ENCODE measurements at regions not wholly inside any gene's neighbourhood (a gene's known extent, or its start where the extent isn't known, plus 50 kb on each side); places are given as distances from the start of the nearest gene placed in this dataset.

GRCh38 chr7:25789701-25790640 is 362.0 kb upstream of the NFE2L3 start:
- in situ Hi-C loops (cut with HindIII; ENCODE audit: low sequenced_read_pairs): no loop called here

DNA sequence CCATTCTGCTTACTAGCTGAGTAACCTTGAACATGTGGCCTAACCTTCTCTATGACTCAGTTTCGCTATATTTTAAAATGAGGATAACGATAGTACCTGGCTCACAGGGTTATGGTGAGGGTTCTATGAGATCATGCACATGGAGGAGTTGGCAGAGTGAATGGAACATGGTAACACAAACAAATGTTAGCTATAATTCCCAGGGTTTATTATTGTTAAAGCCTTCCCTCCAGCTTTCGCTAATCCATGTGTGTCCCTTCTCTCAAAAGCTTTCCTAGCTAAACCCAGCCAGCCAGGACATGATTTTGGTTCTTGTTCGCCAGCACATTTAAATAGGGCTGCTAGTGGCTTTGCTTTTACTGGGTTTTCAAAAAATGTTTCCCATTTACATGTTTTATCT is 361.0 kb upstream of the NFE2L3 start:
- in situ Hi-C loops (cut with HindIII; ENCODE audit: low sequenced_read_pairs): no loop called here

GRCh38 chr7:25792586-25792985 is 359.4 kb upstream of the NFE2L3 start:
- in situ Hi-C loops (cut with HindIII; ENCODE audit: low sequenced_read_pairs): no loop called here

DNA sequence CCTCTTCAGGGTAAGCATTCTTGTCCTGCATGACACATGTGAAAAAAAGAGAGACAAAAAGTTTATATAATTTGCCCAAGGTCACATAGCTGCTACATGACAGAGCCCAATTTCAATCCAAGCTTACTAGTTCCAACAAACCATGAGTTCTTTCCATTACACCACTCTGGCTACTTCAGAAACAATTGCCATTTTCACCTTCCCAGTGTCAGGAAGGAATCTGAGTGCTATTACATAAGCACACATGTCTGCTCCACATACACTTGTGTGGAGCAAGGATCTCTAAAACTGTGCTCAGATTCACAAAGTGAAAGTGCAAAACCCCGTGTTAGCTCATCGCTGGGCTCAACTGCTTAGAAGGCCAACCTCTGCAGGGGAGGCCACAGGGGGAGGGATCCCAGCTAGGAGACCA is 356.2 kb upstream of the NFE2L3 start:
- in situ Hi-C loops (cut with HindIII; ENCODE audit: low sequenced_read_pairs): no loop called here

GRCh38 chr7:25798344-25798743 is 353.7 kb upstream of the NFE2L3 start:
- in situ Hi-C loops (cut with HindIII; ENCODE audit: low sequenced_read_pairs): no loop called here

DNA sequence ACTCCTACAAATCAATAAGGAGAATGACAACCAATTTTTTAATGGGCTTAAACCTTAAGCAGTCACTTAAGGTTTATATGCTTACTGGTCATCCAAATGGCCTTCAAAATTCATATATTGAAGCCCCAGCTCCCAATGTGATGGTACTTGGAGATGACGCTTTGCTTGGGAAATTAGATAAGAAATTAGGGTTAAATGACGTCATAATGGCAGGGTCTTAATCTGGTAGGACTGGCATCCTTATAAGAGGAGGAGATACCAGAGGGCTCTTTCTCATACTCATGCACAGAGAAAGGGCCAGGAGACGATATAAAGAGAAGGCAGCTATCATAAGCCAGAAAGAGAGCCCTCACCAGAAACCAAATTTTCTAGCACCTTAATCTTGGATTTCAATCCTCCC is 350.8 kb upstream of the NFE2L3 start:
- in situ Hi-C loops (cut with HindIII; ENCODE audit: low sequenced_read_pairs): no loop called here

GRCh38 chr7:25802057-25802456 is 349.9 kb upstream of the NFE2L3 start:
- in situ Hi-C loops (cut with HindIII; ENCODE audit: low sequenced_read_pairs): no loop called here

- in situ Hi-C loops (cut with HindIII; ENCODE audit: low sequenced_read_pairs): no loop called here
These were observed 349.5 kb upstream of the NFE2L3 start for GRCh38 chr7:25802473-25802872.

DNA sequence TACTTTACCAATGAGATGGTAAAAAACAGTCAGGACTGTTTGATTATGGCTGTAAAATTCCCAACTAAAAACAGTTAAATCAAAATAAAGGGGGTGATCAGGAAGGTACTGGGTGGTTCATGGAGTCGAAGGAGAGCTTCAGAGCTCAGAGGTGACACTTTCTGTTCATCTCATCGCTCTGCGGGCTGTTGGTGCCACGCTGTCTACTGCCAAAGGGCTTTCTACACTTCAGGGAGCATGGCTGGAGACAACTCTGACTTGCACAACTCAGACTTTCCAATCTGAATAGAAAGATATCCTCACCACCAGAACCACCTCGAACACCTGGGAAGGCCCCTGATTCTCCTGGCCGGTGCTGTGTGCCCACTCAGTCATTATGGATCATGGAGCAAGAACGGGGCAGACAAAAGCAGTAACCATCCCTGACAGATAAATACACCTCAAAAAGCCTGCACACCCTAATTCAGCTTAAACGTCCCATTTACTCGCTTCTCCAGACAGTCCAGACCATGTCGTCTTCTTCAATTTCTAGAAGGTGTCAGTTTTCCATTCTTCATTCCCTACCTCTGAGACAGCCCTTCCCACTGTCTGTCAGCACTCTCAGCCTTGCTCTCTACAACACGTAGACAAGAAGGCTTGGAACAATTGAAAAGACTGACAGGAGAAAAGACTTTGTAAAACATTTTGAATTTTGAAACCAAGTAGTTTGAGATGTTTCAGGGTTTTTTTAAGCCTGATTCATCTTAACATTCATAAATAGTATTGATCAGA is 348.7 kb upstream of the NFE2L3 start:
- in situ Hi-C loops (cut with HindIII; ENCODE audit: low sequenced_read_pairs): no loop called here

- in situ Hi-C loops (cut with HindIII; ENCODE audit: low sequenced_read_pairs): no loop called here
These were observed 347.8 kb upstream of the NFE2L3 start for GRCh38 chr7:25804154-25804553.

- in situ Hi-C loops (cut with HindIII; ENCODE audit: low sequenced_read_pairs): no loop called here
These were observed 346.8 kb upstream of the NFE2L3 start for GRCh38 chr7:25805027-25805687.

DNA sequence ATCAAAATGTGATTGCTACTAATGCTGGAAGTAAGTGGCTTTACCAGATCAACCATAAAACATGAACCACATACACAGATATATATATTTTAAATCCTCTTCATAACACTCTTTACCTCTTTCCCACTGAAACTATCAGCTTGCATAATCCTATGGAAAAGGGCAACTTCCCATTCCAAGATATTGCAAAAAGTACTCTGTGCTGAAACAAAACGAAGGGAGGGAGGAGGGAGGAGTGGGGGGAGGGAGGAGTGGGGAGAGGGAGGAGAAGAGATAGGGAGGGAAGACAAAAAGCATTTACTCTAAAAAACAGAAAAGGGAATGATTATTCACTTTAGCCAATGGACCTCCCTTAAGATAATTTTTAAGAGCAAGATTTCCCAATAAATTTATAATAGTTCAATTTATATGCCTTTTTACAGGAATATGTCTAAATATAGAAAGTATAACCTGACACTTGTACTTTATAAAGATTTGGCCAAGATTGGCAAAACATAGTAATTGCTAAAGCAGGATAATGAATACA is 344.8 kb upstream of the NFE2L3 start:
- in situ Hi-C loops (cut with HindIII; ENCODE audit: low sequenced_read_pairs): no loop called here

- in situ Hi-C loops (cut with HindIII; ENCODE audit: low sequenced_read_pairs): no loop called here
These were observed 342.6 kb upstream of the NFE2L3 start for GRCh38 chr7:25809441-25809840.

- in situ Hi-C loops (cut with HindIII; ENCODE audit: low sequenced_read_pairs): no loop called here
These were observed 339.7 kb upstream of the NFE2L3 start for GRCh38 chr7:25812086-25812850.

DNA sequence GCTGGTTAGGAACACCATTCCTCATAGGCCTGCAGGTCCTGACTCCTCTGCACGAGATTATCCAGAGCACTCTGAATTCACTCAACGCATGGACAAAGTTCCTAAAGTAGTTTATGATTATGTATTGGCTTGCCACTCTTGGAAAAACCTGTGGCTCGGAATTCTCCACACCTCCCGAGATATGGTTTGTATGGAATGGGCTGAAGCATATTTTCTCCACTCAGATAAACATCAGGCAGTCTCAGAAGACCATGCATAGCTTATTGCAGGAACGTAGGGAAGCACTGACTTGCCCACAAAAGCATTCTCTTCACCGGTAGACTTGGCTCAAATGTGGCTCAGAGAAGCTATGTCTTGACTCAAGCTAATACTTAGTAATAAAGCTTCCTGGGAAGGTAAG is 338.6 kb upstream of the NFE2L3 start:
- in situ Hi-C loops (cut with HindIII; ENCODE audit: low sequenced_read_pairs): no loop called here

DNA sequence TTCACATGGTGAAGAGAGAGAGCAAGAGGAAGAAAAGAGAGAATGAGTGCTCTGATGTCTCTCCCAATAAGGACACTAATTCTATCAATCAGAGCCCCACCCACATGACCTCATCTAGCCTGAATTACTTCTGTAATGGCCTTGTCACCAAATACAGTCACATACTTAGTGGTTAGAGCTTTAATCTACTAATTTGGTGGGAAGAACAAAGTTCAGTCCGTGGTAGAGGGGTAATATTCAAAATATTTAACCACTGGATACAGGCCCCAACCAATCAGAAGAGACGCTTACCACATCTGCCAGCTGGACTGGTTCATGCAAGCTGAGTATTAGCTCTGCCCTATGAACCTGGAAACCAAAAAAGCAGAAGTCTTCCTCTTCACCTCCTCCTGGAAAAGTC is 336.3 kb upstream of the NFE2L3 start:
- in situ Hi-C loops (cut with HindIII; ENCODE audit: low sequenced_read_pairs): no loop called here

DNA sequence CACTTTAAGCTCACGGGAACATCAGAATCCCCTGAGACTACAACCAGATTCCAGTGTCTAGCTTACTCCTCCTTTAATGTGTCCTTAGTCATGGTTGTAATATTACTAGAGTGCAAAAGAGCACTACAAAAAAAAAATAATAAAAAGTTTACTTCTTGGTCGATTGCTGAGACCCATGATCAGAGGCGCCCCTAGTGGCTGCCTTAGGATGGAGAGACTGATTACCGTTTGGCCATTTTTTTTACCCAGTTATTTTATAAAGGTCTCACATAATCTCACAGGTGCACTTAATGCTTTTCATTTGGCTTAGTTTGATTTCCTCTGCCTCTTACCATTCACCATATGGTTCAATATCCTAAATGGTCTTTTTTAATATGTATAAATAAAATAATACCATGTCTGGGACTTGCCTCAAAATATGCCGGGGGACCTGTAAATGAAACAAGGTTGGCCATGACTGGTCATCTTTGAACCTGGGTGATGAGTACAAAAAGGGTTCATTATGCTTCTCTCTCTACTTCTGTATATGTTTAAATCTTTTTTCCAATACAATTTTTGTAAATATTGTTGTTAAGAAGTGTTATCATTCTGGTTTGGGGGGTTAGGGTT is 331.5 kb upstream of the NFE2L3 start:
- in situ Hi-C loops (cut with HindIII; ENCODE audit: low sequenced_read_pairs): no loop called here

DNA sequence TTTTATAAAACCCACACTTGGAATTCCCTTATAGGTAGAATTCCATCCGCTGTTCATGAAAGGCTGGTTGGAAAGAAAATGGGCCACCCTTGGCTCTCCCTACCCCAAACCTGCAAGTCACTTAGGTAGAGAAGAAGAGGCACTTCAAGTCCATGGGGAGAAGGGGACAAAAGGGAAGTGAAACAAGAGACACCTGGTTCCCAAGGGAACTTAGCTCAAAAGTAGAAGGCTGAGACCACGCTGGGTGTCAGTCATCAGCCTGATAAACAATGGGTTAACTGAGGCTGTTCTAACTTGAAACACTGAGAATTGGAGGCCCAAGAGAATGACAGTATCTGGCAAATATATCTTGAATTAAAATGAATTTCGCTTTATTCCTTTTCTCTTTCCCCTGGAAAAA is 330.8 kb upstream of the NFE2L3 start:
- in situ Hi-C loops (cut with HindIII; ENCODE audit: low sequenced_read_pairs): no loop called here

DNA sequence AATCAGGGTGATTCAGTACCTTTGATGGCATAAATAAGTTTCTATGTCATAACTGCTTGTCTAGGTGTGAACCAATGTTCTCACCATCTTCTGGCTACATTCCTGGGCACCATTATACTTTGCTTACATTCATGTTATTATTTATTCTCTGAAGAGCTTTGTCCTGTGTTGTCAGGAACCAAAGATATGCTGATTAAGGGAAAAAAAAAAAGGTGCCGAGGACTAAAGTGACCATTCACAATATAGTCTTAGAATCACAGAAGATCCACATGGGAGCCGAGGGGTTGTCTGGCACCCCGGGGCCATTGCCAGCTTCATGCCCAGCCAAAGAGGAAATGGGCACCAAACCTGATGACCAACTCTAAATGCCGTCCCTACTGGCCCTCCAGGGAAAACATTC is 329.2 kb upstream of the NFE2L3 start:
- in situ Hi-C loops (cut with HindIII; ENCODE audit: low sequenced_read_pairs): no loop called here

GRCh38 chr7:25823571-25823970 is 328.4 kb upstream of the NFE2L3 start:
- in situ Hi-C loops (cut with HindIII; ENCODE audit: low sequenced_read_pairs): no loop called here
